B cell (primary cell): ENCODE measurements at regions not wholly inside any gene's neighbourhood (a gene's known extent, or its start where the extent isn't known, plus 50 kb on each side); places are given as distances from the start of the nearest gene placed in this dataset.

ENCODE experiments used
- ATAC-seq: fragments of 200-7000 bp; cut with Tn5 transposase; one replicate; pipeline ENCODE4 v1.10.0; 2021; ENCODE audit warnings: low read depth, mild to moderate bottlenecking, moderate number of reproducible peaks, moderate library complexity
- CTCF ChIA-PET: fragments of 350-600 bp; sonication (Branson Sonifier 250); formaldehyde crosslinking; loops from one replicate; lab custom pipeline; 2021; ENCODE audit warnings: antibody characterized with exemption, inconsistent platforms; lab: Charles Lee
- POLR2A ChIA-PET: fragments of 350-600 bp; sonication (Branson Sonifier 250); formaldehyde crosslinking; loops from one replicate; lab custom pipeline; 2021; ENCODE audit warnings: antibody characterized with exemption; lab: Charles Lee
- DNase-seq: peaks from one replicate; pipeline ENCODE4 v3.0.0; 2013
- H2AFZ ChIP-seq: 2 replicates; pipeline ENCODE4 v1.6.1; 2012; ENCODE audit warnings: mild to moderate bottlenecking, low read depth, low read length; ENCODE audit not compliant: insufficient read depth, poor library complexity, severe bottlenecking
- H3K27ac ChIP-seq, 2 donors: 1 replicate in 1 of 2; 2 replicates in 1 of 2; pipeline ENCODE4 v1.5.1; 2012 to 2013; ENCODE audit warnings: low read length in 2 of 2, mild to moderate bottlenecking in 2 of 2, moderate library complexity in 1 of 2
- H3K27me3 ChIP-seq, 4 experiments: fragments of 200-600 bp in 1 of 4; sonication (generic) in 1 of 4; replicated peaks in 1 of 4; 1 replicate in 2 of 4; 2 replicates in 2 of 4; pipeline versions ENCODE4 v1.6.1 to v1.7.0; 2013 to 2016; ENCODE audit warnings: low read length in 3 of 4, mild to moderate bottlenecking in 2 of 4, mixed read lengths in 1 of 4, moderate library complexity in 1 of 4; ENCODE audit not compliant: insufficient read depth in 4 of 4, control insufficient read depth in 3 of 4; ENCODE audit errors: control extremely low read depth in 1 of 4
- H3K36me3 ChIP-seq, 2 experiments: replicated peaks in 1 of 2; 1 replicate in 1 of 2; 2 replicates in 1 of 2; pipeline versions ENCODE4 v1.6.1 to v1.7.1; 2013; ENCODE audit warnings: low read length in 1 of 2; ENCODE audit not compliant: insufficient read depth in 2 of 2, control insufficient read depth in 1 of 2; ENCODE audit errors: control extremely low read depth in 1 of 2, extremely low read depth in 1 of 2
- H3K4me1 ChIP-seq, 2 donors: fragments of 200-600 bp in 1 of 2; sonication (generic) in 1 of 2; 1 replicate in 1 of 2; 2 replicates in 1 of 2; pipeline versions ENCODE4 v1.5.1 to v1.6.1; 2013 to 2017; ENCODE audit warnings: low read length in 2 of 2; ENCODE audit not compliant: control insufficient read depth in 2 of 2, insufficient read depth in 2 of 2
- H3K4me2 ChIP-seq: replicated peaks from 2 replicates; pipeline ENCODE3; 2012; ENCODE audit warnings: mild to moderate bottlenecking, low read depth, low read length; ENCODE audit not compliant: poor library complexity, severe bottlenecking
- H3K4me3 ChIP-seq, 5 experiments: fragments of 200-600 bp in 1 of 5; sonication (generic) in 1 of 5; 1 replicate in 3 of 5; 2 replicates in 2 of 5; pipeline versions ENCODE4 v1.5.1 to v1.7.0; 2011 to 2016; ENCODE audit warnings: low read length in 4 of 5, mild to moderate bottlenecking in 4 of 5, low read depth in 2 of 5, control low read depth in 1 of 5, moderate library complexity in 1 of 5; ENCODE audit not compliant: insufficient read depth in 1 of 5; ENCODE audit errors: control extremely low read depth in 1 of 5, extremely low read depth in 1 of 5
- H3K79me2 ChIP-seq: fragments of 200-600 bp; sonication (generic); one replicate; pipeline ENCODE4 v1.6.0; 2016; ENCODE audit warnings: low read length; ENCODE audit not compliant: control insufficient read depth, insufficient read depth
- H3K9ac ChIP-seq: fragments of 200-600 bp; sonication (generic); 2 replicates; pipeline ENCODE4 v1.6.1; 2017; ENCODE audit warnings: mild to moderate bottlenecking, low read length, moderate library complexity
- H3K9me3 ChIP-seq, 3 donors: one replicate each; pipeline versions ENCODE4 v1.6.1 to v1.7.1; 2013; ENCODE audit warnings: low read length in 2 of 3; ENCODE audit not compliant: control insufficient read depth in 2 of 3, insufficient read depth in 1 of 3; ENCODE audit errors: control extremely low read depth in 1 of 3
- H4K20me1 ChIP-seq: 2 replicates; pipeline ENCODE4 v1.6.0; 2012; ENCODE audit warnings: mild to moderate bottlenecking, low read length; ENCODE audit not compliant: insufficient read depth, control insufficient read depth, poor library complexity, severe bottlenecking
- H3K27ac Mint-ChIP-seq: one replicate; pipeline ENCODE4 v1.8.0; 2021; ENCODE audit warnings: mixed read lengths
- H3K27me3 Mint-ChIP-seq: one replicate; pipeline ENCODE4 v1.8.0; 2021; ENCODE audit warnings: mixed read lengths
- H3K4me1 Mint-ChIP-seq: one replicate; pipeline ENCODE4 v1.8.0; 2021; ENCODE audit warnings: mixed read lengths
- H3K4me3 Mint-ChIP-seq: one replicate; pipeline ENCODE4 v1.8.0; 2021; ENCODE audit warnings: mixed read lengths
- H3K9me3 Mint-ChIP-seq: one replicate; pipeline ENCODE4 v1.8.0; 2022; ENCODE audit warnings: mixed read lengths; ENCODE audit not compliant: insufficient read depth
- EZH2 ChIP-seq: IDR thresholded peaks from 2 replicates; pipeline ENCODE4 v1.6.1; 2012; ENCODE audit warnings: borderline replicate concordance, low read depth, mild to moderate bottlenecking, moderate library complexity, low read length; ENCODE audit not compliant: insufficient read depth, poor library complexity, severe bottlenecking
- WGBS: methylation state at CpG from one replicate; pipeline ENCODE4 v1.1.5; 2013; ENCODE audit warnings: missing lambda C conversion rate; ENCODE audit not compliant: insufficient coverage; 5-methylcytosine and 5-hydroxymethylcytosine counted together
- intact Hi-C: fragments of 100-400 bp; cut with micrococcal nuclease; formaldehyde crosslinking; loops from one replicate; pipeline ENCODE4 v1.10.0; 2022
- TF ChIP-seq, protein P1 (sequence below): fragments of 200-600 bp; IDR thresholded peaks from one replicate; pipeline ENCODE4 v1.8.0; 2022; ENCODE audit warnings: antibody characterized with exemption, mild to moderate bottlenecking

DNA sequence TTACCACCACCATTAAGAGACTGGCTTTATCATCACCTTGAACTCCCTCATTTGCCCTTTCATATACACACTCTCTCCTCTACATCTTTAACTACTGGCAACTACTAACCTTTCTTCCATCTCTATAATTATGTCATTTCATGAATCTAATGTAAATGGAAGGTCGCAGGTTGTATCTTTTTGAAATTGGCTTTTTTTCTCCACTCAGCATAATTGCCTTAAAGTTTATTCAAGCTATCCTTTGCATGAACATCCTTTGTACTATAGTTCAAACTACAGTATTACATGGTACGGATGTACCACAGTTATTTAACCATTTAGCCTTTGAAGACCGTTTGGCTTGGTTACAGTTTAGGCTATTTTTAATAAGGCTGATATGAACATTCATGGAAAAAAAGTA lies 129.5 kb upstream of the ZNF804A start:
- Histone ChIP-seq H3K4me1 (no peaks in the 10 kb centered on the region), H3K9me3 (no peaks in the 10 kb centered on the region), H2AFZ (no peak overlapping the region), H3K4me3 (no peak overlapping the region), H3K4me2 (no peak overlapping the region), H3K27ac (no peak overlapping the region), H3K36me3 (no peaks in the 10 kb centered on the region), H3K27me3 (no peaks in the 10 kb centered on the region), H4K20me1 (no peaks in the 10 kb centered on the region), H3K79me2 (no peaks in the 10 kb centered on the region), H3K9ac (no peak overlapping the region)
- ChIA-PET POLR2A (no interaction called here), CTCF (no interaction called here)
- intact Hi-C loops: no loop called here
- Mint-ChIP-seq H3K4me3 (no peak overlapping the region), H3K9me3 (no peaks in the 10 kb centered on the region), H3K4me1 (no peaks in the 10 kb centered on the region), H3K27me3 (no peaks in the 10 kb centered on the region), H3K27ac (no peak overlapping the region)
- no CpG with 5 or more reads among the region's 3 CpGs for WGBS
- TF ChIP-seq, protein P1, sequence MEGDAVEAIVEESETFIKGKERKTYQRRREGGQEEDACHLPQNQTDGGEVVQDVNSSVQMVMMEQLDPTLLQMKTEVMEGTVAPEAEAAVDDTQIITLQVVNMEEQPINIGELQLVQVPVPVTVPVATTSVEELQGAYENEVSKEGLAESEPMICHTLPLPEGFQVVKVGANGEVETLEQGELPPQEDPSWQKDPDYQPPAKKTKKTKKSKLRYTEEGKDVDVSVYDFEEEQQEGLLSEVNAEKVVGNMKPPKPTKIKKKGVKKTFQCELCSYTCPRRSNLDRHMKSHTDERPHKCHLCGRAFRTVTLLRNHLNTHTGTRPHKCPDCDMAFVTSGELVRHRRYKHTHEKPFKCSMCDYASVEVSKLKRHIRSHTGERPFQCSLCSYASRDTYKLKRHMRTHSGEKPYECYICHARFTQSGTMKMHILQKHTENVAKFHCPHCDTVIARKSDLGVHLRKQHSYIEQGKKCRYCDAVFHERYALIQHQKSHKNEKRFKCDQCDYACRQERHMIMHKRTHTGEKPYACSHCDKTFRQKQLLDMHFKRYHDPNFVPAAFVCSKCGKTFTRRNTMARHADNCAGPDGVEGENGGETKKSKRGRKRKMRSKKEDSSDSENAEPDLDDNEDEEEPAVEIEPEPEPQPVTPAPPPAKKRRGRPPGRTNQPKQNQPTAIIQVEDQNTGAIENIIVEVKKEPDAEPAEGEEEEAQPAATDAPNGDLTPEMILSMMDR: no peak
- TF ChIP-seq EZH2: no peak
- ATAC-seq: no peak
- DNase-seq: no peak

DNA sequence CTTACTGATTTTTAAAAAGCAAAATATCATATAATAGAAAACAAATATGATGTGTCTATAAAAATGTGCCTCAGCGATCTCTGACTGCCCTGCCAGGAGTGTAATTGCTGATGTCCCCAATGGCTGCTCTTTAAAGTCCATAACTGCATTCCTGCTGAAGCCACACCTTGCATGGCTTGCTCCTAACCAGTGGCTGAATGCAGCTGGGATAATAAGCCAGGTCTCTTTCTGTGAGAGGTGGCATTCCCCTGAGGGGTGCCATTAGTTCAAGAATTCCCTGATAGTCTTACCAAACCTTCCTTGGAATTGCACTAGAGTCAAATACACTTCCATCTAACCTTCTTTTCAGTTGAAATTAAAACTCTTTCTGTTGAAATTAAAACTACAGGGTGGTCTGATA lies 125.8 kb upstream of the ZNF804A start:
- no peaks in the 10 kb centered on the region for H4K20me1 ChIP-seq
- H3K36me3 ChIP-seq: no peaks in the 10 kb centered on the region
- ChIA-PET POLR2A (no interaction called here), CTCF (no interaction called here)
- H3K27ac Mint-ChIP-seq: no peak overlapping the region
- DNase-seq (no peak), ATAC-seq (no peak)
- no peaks in the 10 kb centered on the region for H3K4me1 Mint-ChIP-seq
- no peaks in the 10 kb centered on the region for H3K27me3 ChIP-seq
- H3K79me2 ChIP-seq: no peaks in the 10 kb centered on the region
- no peak overlapping the region for H3K4me3 Mint-ChIP-seq
- no peaks in the 10 kb centered on the region for H3K4me1 ChIP-seq
- intact Hi-C loops: no loop called here
- H3K9me3 ChIP-seq: no peaks in the 10 kb centered on the region
- H3K9ac ChIP-seq: no peak overlapping the region
- H3K9me3 Mint-ChIP-seq: no peaks in the 10 kb centered on the region
- no peak overlapping the region for H3K27ac ChIP-seq
- H3K4me3 ChIP-seq: no peak overlapping the region
- WGBS: 80% methylated on average over 1 of the region's 1 CpG
- TF ChIP-seq EZH2: no peak
- TF ChIP-seq, protein P1: no peak
- H3K4me2 ChIP-seq: no peak overlapping the region
- H2AFZ ChIP-seq: no peak overlapping the region
- H3K27me3 Mint-ChIP-seq: no peaks in the 10 kb centered on the region
